ENCODE measurements at regions not wholly inside any gene's neighbourhood (a gene's known extent, or its start where the extent isn't known, plus 50 kb on each side); places are given as distances from the start of the nearest gene placed in this dataset.
A peak's percentile ranks its signal among the peaks of the same experiment; 100 is the strongest.

GRCh38 chr15:62637950-62638619, 404.5 kb upstream of the TPM1 start:
- no peak for DNase-seq (ENCODE audit: low spot score)
- H4K91ac ChIP-seq (ENCODE audit: low read depth, low read length, poor library complexity) = no peak overlapping the region
- no peaks in the 10 kb centered on the region for H3K36me3 ChIP-seq (replicated peaks in 1 of 2; ENCODE audit: control insufficient read depth in 2 of 2, insufficient read depth in 2 of 2, low read length in 2 of 2)
- H2BK120ac ChIP-seq (ENCODE audit: low read depth, low read length) = no peak overlapping the region
- peaks cover 5 to 20% of the 10 kb centered on the region in 2 donors for H3K4me1 ChIP-seq (ENCODE audit: control insufficient read depth in 2 of 2, insufficient read depth in 1 of 2, low read depth in 1 of 2, low read length in 2 of 2)
- no CpG with 5 or more reads among the region's 8 CpGs for WGBS, 2 donors (ENCODE audit: extremely low coverage in 2 of 2, insufficient read length in 2 of 2, insufficient replicate concordance in 1 of 2)
- no peak overlapping the region for H3K4ac ChIP-seq (ENCODE audit: low read length)
- no peak overlapping the region for H3K14ac ChIP-seq (ENCODE audit: low read length)
- no peak overlapping the region for H3K4me2 ChIP-seq (ENCODE audit: insufficient read depth, low read length, poor library complexity, severe bottlenecking)
- H3K27me3 ChIP-seq (ENCODE audit: control insufficient read depth in 3 of 3, insufficient read depth in 3 of 3, low read depth in 1 of 3, low read length in 3 of 3) = no peaks in the 10 kb centered on the region
- H3K27ac ChIP-seq (replicated peaks; ENCODE audit: low read length) = no peak overlapping the region
- H2AK5ac ChIP-seq (ENCODE audit: low read depth, low read length) = no peak overlapping the region
- H3K79me1 ChIP-seq (ENCODE audit: low read depth, low read length) = no peaks in the 10 kb centered on the region
- no peak overlapping the region for H2BK12ac ChIP-seq (ENCODE audit: low read length)
- no peak overlapping the region for H2BK5ac ChIP-seq (ENCODE audit: low read length)
- no peak overlapping the region for H3K23ac ChIP-seq (ENCODE audit: low read depth, low read length, poor library complexity)
- H3K4me3 ChIP-seq (ENCODE audit: low read length in 2 of 2) = no peak overlapping the region
- no peak overlapping the region for H3K9ac ChIP-seq (ENCODE audit: low read depth, low read length, poor library complexity)
- no peak overlapping the region for H4K8ac ChIP-seq (ENCODE audit: low read depth, low read length)
- H2BK15ac ChIP-seq (ENCODE audit: low read length) = no peak overlapping the region
- no peaks in the 10 kb centered on the region for H3K9me3 ChIP-seq (replicated peaks in 1 of 2; ENCODE audit: control insufficient read depth in 2 of 2, insufficient read depth in 1 of 2, low read depth in 1 of 2, low read length in 2 of 2)
- no peak overlapping the region for H3K18ac ChIP-seq (ENCODE audit: low read length)
- no peak overlapping the region for H2AFZ ChIP-seq (ENCODE audit: low read length)

GRCh38 chr15:62639432-62639831, 403.1 kb upstream of the TPM1 start:
- H3K4ac ChIP-seq (ENCODE audit: low read length) = no peak overlapping the region
- H3K27ac ChIP-seq (replicated peaks; ENCODE audit: low read length) = no peak overlapping the region
- no peak overlapping the region for H4K8ac ChIP-seq (ENCODE audit: low read depth, low read length)
- no peak overlapping the region for H3K23ac ChIP-seq (ENCODE audit: low read depth, low read length, poor library complexity)
- no peak overlapping the region for H2BK12ac ChIP-seq (ENCODE audit: low read length)
- no peak overlapping the region for H2AFZ ChIP-seq (ENCODE audit: low read length)
- H3K4me1 ChIP-seq (ENCODE audit: control insufficient read depth in 2 of 2, insufficient read depth in 1 of 2, low read depth in 1 of 2, low read length in 2 of 2) = peaks cover 7 to 20% of the 10 kb centered on the region in 2 donors
- DNase-seq (ENCODE audit: low spot score) = no peak
- H3K36me3 ChIP-seq (replicated peaks in 1 of 2; ENCODE audit: control insufficient read depth in 2 of 2, insufficient read depth in 2 of 2, low read length in 2 of 2) = no peaks in the 10 kb centered on the region
- no peak overlapping the region for H4K91ac ChIP-seq (ENCODE audit: low read depth, low read length, poor library complexity)
- no peak overlapping the region for H2BK120ac ChIP-seq (ENCODE audit: low read depth, low read length)
- no peak overlapping the region for H3K4me2 ChIP-seq (ENCODE audit: insufficient read depth, low read length, poor library complexity, severe bottlenecking)
- no peak overlapping the region for H2BK5ac ChIP-seq (ENCODE audit: low read length)
- H3K27me3 ChIP-seq (ENCODE audit: control insufficient read depth in 3 of 3, insufficient read depth in 3 of 3, low read depth in 1 of 3, low read length in 3 of 3) = no peaks in the 10 kb centered on the region
- no peak overlapping the region for H3K14ac ChIP-seq (ENCODE audit: low read length)
- WGBS, 2 donors (ENCODE audit: extremely low coverage in 2 of 2, insufficient read length in 2 of 2, insufficient replicate concordance in 1 of 2) = no CpG with 5 or more reads among the region's 4 CpGs
- no peak overlapping the region for H3K18ac ChIP-seq (ENCODE audit: low read length)
- H3K9ac ChIP-seq (ENCODE audit: low read depth, low read length, poor library complexity) = no peak overlapping the region
- no peak overlapping the region for H2AK5ac ChIP-seq (ENCODE audit: low read depth, low read length)
- H3K4me3 ChIP-seq (ENCODE audit: low read length in 2 of 2) = no peak overlapping the region
- H3K9me3 ChIP-seq (replicated peaks in 1 of 2; ENCODE audit: control insufficient read depth in 2 of 2, insufficient read depth in 1 of 2, low read depth in 1 of 2, low read length in 2 of 2) = no peaks in the 10 kb centered on the region
- H2BK15ac ChIP-seq (ENCODE audit: low read length) = no peak overlapping the region
- no peaks in the 10 kb centered on the region for H3K79me1 ChIP-seq (ENCODE audit: low read depth, low read length)

- Histone ChIP-seq H3K4me2 (ENCODE audit: insufficient read depth, low read length, poor library complexity, severe bottlenecking) (no peak overlapping the region), H3K4me3 (ENCODE audit: low read length in 2 of 2) (no peak overlapping the region), H2AFZ (ENCODE audit: low read length) (no peak overlapping the region), H4K8ac (ENCODE audit: low read depth, low read length) (no peak overlapping the region), H3K9ac (ENCODE audit: low read depth, low read length, poor library complexity) (no peak overlapping the region), H3K27ac (replicated peaks; ENCODE audit: low read length) (no peak overlapping the region), H2BK120ac (ENCODE audit: low read depth, low read length) (no peak overlapping the region), H3K23ac (ENCODE audit: low read depth, low read length, poor library complexity) (peak overlapping the region; percentile 10), H4K91ac (ENCODE audit: low read depth, low read length, poor library complexity) (no peak overlapping the region), H3K36me3 (replicated peaks in 1 of 2; ENCODE audit: control insufficient read depth in 2 of 2, insufficient read depth in 2 of 2, low read length in 2 of 2) (no peaks in the 10 kb centered on the region), H2BK15ac (ENCODE audit: low read length) (no peak overlapping the region), H3K4me1 (ENCODE audit: control insufficient read depth in 2 of 2, insufficient read depth in 1 of 2, low read depth in 1 of 2, low read length in 2 of 2) (peaks cover 9 to 20% of the 10 kb centered on the region in 2 donors), H3K14ac (ENCODE audit: low read length) (no peak overlapping the region), H3K79me1 (ENCODE audit: low read depth, low read length) (no peaks in the 10 kb centered on the region), H2BK12ac (ENCODE audit: low read length) (no peak overlapping the region), H2BK5ac (ENCODE audit: low read length) (no peak overlapping the region), H3K18ac (ENCODE audit: low read length) (no peak overlapping the region), H3K9me3 (replicated peaks in 1 of 2; ENCODE audit: control insufficient read depth in 2 of 2, insufficient read depth in 1 of 2, low read depth in 1 of 2, low read length in 2 of 2) (no peaks in the 10 kb centered on the region), H3K4ac (ENCODE audit: low read length) (no peak overlapping the region), H3K27me3 (ENCODE audit: control insufficient read depth in 3 of 3, insufficient read depth in 3 of 3, low read depth in 1 of 3, low read length in 3 of 3) (no peaks in the 10 kb centered on the region), H2AK5ac (ENCODE audit: low read depth, low read length) (no peak overlapping the region)
- no CpG with 5 or more reads among the region's 6 CpGs for WGBS, 2 donors (ENCODE audit: extremely low coverage in 2 of 2, insufficient read length in 2 of 2, insufficient replicate concordance in 1 of 2)
- no peak for DNase-seq (ENCODE audit: low spot score)
Observed at GRCh38 chr15:62639906-62640605, 402.5 kb upstream of the TPM1 start.

- WGBS, 2 donors (ENCODE audit: extremely low coverage in 2 of 2, insufficient read length in 2 of 2, insufficient replicate concordance in 1 of 2) = no CpG with 5 or more reads among the region's 3 CpGs
- H2AFZ ChIP-seq (ENCODE audit: low read length) = peak overlapping the region; percentile 64
- H3K4ac ChIP-seq (ENCODE audit: low read length) = no peak overlapping the region
- no peak overlapping the region for H4K91ac ChIP-seq (ENCODE audit: low read depth, low read length, poor library complexity)
- H2BK120ac ChIP-seq (ENCODE audit: low read depth, low read length) = no peak overlapping the region
- no peak overlapping the region for H3K14ac ChIP-seq (ENCODE audit: low read length)
- no peak for DNase-seq (ENCODE audit: low spot score)
- no peaks in the 10 kb centered on the region for H3K9me3 ChIP-seq (replicated peaks in 1 of 2; ENCODE audit: control insufficient read depth in 2 of 2, insufficient read depth in 1 of 2, low read depth in 1 of 2, low read length in 2 of 2)
- H3K4me3 ChIP-seq (ENCODE audit: low read length in 2 of 2) = no peak overlapping the region
- no peak overlapping the region for H2AK5ac ChIP-seq (ENCODE audit: low read depth, low read length)
- H2BK15ac ChIP-seq (ENCODE audit: low read length) = no peak overlapping the region
- no peak overlapping the region for H4K8ac ChIP-seq (ENCODE audit: low read depth, low read length)
- H3K36me3 ChIP-seq (replicated peaks in 1 of 2; ENCODE audit: control insufficient read depth in 2 of 2, insufficient read depth in 2 of 2, low read length in 2 of 2) = no peaks in the 10 kb centered on the region
- H3K27me3 ChIP-seq (ENCODE audit: control insufficient read depth in 3 of 3, insufficient read depth in 3 of 3, low read depth in 1 of 3, low read length in 3 of 3) = no peaks in the 10 kb centered on the region
- H3K27ac ChIP-seq (replicated peaks; ENCODE audit: low read length) = no peak overlapping the region
- H3K23ac ChIP-seq (ENCODE audit: low read depth, low read length, poor library complexity) = no peak overlapping the region
- no peak overlapping the region for H3K18ac ChIP-seq (ENCODE audit: low read length)
- no peak overlapping the region for H2BK5ac ChIP-seq (ENCODE audit: low read length)
- H3K4me2 ChIP-seq (ENCODE audit: insufficient read depth, low read length, poor library complexity, severe bottlenecking) = no peak overlapping the region
- H3K79me1 ChIP-seq (ENCODE audit: low read depth, low read length) = no peaks in the 10 kb centered on the region
- peaks cover 6 to 16% of the 10 kb centered on the region in 2 donors for H3K4me1 ChIP-seq (ENCODE audit: control insufficient read depth in 2 of 2, insufficient read depth in 1 of 2, low read depth in 1 of 2, low read length in 2 of 2)
- H3K9ac ChIP-seq (ENCODE audit: low read depth, low read length, poor library complexity) = no peak overlapping the region
- no peak overlapping the region for H2BK12ac ChIP-seq (ENCODE audit: low read length)
Observed at GRCh38 chr15:62641825-62642224, 400.7 kb upstream of the TPM1 start.
